AG04450 (cell line): ENCODE measurements at regions not wholly inside any gene's neighbourhood (a gene's known extent, or its start where the extent isn't known, plus 50 kb on each side); places are given as distances from the start of the nearest gene placed in this dataset.

ENCODE experiments used
- CTCF ChIA-PET: fragments of 300-600, 350-600 bp; formaldehyde crosslinking; extraction: SDS; loops from one replicate; lab custom pipeline; 2022; ENCODE audit warnings: antibody characterized with exemption, inconsistent platforms; lab: Charles Lee
- POLR2A ChIA-PET: fragments of 350-600 bp; formaldehyde crosslinking; extraction: SDS; loops from one replicate; lab custom pipeline; 2021; ENCODE audit warnings: antibody characterized with exemption, inconsistent platforms; lab: Yijun Ruan, JAX
- DNase-seq: peaks from one replicate; pipeline ENCODE4 v3.0.0-alpha.2; 2011; ENCODE audit warnings: low read depth, low spot score
- H3K27ac ChIP-seq: one replicate; pipeline ENCODE4 v1.5.1; 2012; ENCODE audit warnings: low read depth, low read length, control low read depth
- H3K27me3 ChIP-seq: one replicate; pipeline ENCODE4 v1.6.0; 2012; ENCODE audit warnings: low read length; ENCODE audit not compliant: control insufficient read depth, insufficient read depth
- H3K4me3 ChIP-seq: 2 replicates; pipeline ENCODE4 v1.5.1; 2011; ENCODE audit warnings: mild to moderate bottlenecking, low read depth, low read length, control low read depth
- H3K9me3 ChIP-seq: 2 replicates; pipeline ENCODE4 v1.5.1; 2012; ENCODE audit warnings: low read length; ENCODE audit not compliant: control insufficient read depth, insufficient read depth
- TF ChIP-seq, protein P1 (sequence below): IDR thresholded peaks from 2 replicates; pipeline ENCODE4 v1.5.1; 2011; ENCODE audit warnings: low read depth, low read length, control low read depth, inconsistent platforms

DNA sequence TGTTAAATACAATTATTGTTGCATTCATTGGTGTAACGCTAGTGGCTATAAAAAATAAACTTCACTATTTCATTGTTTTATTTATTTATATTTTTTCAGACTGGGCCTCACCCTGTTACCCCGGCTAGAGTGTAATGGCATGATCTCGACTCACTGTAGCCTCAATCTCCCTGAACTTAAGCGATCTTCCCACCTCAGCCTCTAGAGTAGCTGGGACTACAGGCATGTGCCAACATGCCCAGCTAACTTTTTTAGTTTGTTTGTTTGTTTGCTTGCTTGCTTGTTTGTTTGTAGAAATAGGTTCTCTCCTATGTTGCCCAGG, 387.4 kb upstream of the PTBP2 start:
- Histone ChIP-seq H3K9me3 (no peaks in the 10 kb centered on the region), H3K27ac (no peak overlapping the region), H3K27me3 (no peaks in the 10 kb centered on the region), H3K4me3 (no peak overlapping the region)
- DNase-seq = no peak
- TF ChIP-seq, protein P1, sequence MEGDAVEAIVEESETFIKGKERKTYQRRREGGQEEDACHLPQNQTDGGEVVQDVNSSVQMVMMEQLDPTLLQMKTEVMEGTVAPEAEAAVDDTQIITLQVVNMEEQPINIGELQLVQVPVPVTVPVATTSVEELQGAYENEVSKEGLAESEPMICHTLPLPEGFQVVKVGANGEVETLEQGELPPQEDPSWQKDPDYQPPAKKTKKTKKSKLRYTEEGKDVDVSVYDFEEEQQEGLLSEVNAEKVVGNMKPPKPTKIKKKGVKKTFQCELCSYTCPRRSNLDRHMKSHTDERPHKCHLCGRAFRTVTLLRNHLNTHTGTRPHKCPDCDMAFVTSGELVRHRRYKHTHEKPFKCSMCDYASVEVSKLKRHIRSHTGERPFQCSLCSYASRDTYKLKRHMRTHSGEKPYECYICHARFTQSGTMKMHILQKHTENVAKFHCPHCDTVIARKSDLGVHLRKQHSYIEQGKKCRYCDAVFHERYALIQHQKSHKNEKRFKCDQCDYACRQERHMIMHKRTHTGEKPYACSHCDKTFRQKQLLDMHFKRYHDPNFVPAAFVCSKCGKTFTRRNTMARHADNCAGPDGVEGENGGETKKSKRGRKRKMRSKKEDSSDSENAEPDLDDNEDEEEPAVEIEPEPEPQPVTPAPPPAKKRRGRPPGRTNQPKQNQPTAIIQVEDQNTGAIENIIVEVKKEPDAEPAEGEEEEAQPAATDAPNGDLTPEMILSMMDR = no peak
- ChIA-PET CTCF (no interaction called here), POLR2A (no interaction called here)

GRCh38 chr1:96338622-96339021, 383.0 kb upstream of the PTBP2 start:
- Histone ChIP-seq H3K9me3 (no peaks in the 10 kb centered on the region), H3K27me3 (no peaks in the 10 kb centered on the region), H3K27ac (no peak overlapping the region), H3K4me3 (no peak overlapping the region)
- ChIA-PET POLR2A (no interaction called here), CTCF (no interaction called here)
- no peak for DNase-seq
- TF ChIP-seq, protein P1 = no peak

DNA sequence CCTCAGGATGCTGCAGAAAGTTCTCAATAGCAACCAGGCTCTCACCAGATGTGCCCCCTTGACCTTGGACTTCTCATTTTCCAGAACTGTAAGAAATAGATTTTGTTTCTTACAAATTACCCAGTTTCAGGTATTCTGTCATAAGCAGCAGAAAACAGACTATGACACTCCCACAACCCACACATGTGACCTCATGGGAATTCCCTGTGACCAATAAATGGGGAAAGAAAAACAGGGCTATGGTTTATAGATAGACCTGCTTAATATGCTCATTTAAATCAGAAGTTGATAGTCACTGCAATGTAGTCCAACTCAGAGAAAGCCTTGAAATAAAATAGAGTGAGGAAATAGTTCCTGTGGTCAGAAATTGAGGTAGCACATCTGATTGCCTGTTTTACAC, 380.9 kb upstream of the PTBP2 start:
- ChIA-PET CTCF (no interaction called here), POLR2A (no interaction called here)
- no peak overlapping the region for H3K4me3 ChIP-seq
- TF ChIP-seq, protein P1 = no peak
- no peak overlapping the region for H3K27ac ChIP-seq
- no peaks in the 10 kb centered on the region for H3K9me3 ChIP-seq
- no peak for DNase-seq
- no peaks in the 10 kb centered on the region for H3K27me3 ChIP-seq

GRCh38 chr1:96346719-96347118, 374.9 kb upstream of the PTBP2 start:
- Histone ChIP-seq H3K27me3 (no peaks in the 10 kb centered on the region), H3K27ac (no peak overlapping the region), H3K9me3 (no peaks in the 10 kb centered on the region), H3K4me3 (no peak overlapping the region)
- ChIA-PET POLR2A (no interaction called here), CTCF (no interaction called here)
- DNase-seq = no peak
- TF ChIP-seq, protein P1 = no peak

- Histone ChIP-seq H3K27ac (no peak overlapping the region), H3K27me3 (no peaks in the 10 kb centered on the region), H3K4me3 (no peak overlapping the region), H3K9me3 (no peaks in the 10 kb centered on the region)
- TF ChIP-seq, protein P1 = no peak
- POLR2A ChIA-PET = no interaction called here
- CTCF ChIA-PET = no interaction called here
- no peak for DNase-seq
Measured at GRCh38 chr1:96349896-96350295, 371.7 kb upstream of the PTBP2 start.
